ENCODE measurements at regions not wholly inside any gene's neighbourhood (a gene's known extent, or its start where the extent isn't known, plus 50 kb on each side); places are given as distances from the start of the nearest gene placed in this dataset.

DNA sequence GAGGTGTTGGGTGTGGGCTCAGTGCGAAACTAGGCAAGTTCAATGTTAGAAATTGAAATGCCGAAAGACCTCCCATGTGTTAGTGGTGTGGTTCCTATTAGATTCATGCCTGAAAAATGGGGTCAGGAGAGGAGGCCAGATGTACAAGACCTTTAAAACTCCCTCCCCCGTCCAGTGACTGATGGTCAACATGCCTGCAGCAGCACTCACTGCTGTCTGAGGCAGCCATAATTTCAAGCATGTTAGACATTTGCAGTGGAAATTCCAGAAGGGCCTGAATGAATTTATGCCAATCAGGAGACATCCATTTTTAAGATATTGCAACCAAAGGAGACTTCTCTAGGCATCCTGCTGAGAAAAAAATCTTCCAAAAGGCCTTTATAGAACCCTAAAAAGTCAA lies 426.9 kb upstream of the NBEA start:
- no peak for ATAC-seq (replicated peaks)
- no peak overlapping the region for H3K4me3 Mint-ChIP-seq
- H3K27me3 Mint-ChIP-seq, result no peaks in the 10 kb centered on the region
- H3K4me1 Mint-ChIP-seq, result no peaks in the 10 kb centered on the region
- H3K9me3 Mint-ChIP-seq, result peaks cover 7 to 8% of the 10 kb centered on the region in 2 donors
- H3K27ac Mint-ChIP-seq, result no peak overlapping the region
- no peak for DNase-seq
- no peaks in the 10 kb centered on the region for H3K36me3 Mint-ChIP-seq

- H3K27ac Mint-ChIP-seq, result no peak overlapping the region
- DNase-seq (no peak), ATAC-seq (replicated peaks) (no peak)
- no peaks in the 10 kb centered on the region for H3K36me3 Mint-ChIP-seq
- no peaks in the 10 kb centered on the region for H3K27me3 Mint-ChIP-seq
- no peaks in the 10 kb centered on the region for H3K4me1 Mint-ChIP-seq
- H3K4me3 Mint-ChIP-seq, result no peak overlapping the region
- peaks cover 0 to 3% of the 10 kb centered on the region in 2 donors for H3K9me3 Mint-ChIP-seq
These were observed 420.9 kb upstream of the NBEA start for GRCh38 chr13:34521171-34521570.

GRCh38 chr13:34522808-34523207 lies 419.3 kb upstream of the NBEA start:
- no peaks in the 10 kb centered on the region for H3K4me1 Mint-ChIP-seq
- no peak overlapping the region for H3K4me3 Mint-ChIP-seq
- no peaks in the 10 kb centered on the region for H3K27me3 Mint-ChIP-seq
- H3K27ac Mint-ChIP-seq, result no peak overlapping the region
- DNase-seq, result no peak
- ATAC-seq (replicated peaks), result no peak
- H3K36me3 Mint-ChIP-seq, result no peaks in the 10 kb centered on the region
- peaks cover 0 to 2% of the 10 kb centered on the region in 2 donors for H3K9me3 Mint-ChIP-seq

- ATAC-seq (replicated peaks), result no peak
- H3K4me1 Mint-ChIP-seq, result no peaks in the 10 kb centered on the region
These were observed 418.7 kb upstream of the NBEA start for GRCh38 chr13:34523406-34523805.

DNA sequence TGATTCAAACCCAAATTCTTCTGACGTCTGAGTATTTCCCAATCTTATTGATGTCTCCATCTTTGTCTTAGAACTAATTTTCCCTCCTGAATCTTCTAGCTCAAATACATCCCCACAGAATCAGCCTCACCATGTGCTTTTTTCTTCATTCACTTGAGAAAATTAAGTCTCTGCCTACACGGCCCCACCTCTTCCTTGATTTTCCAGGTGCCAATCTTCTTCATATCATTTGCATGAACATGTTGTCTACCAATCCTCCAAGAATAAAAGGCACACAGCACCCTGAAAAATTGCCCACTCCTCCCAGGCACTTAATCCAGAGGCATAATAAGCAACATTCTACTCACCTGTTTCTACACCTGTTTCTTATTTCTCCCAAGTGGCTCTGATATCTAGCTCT lies 408.1 kb upstream of the NBEA start:
- Mint-ChIP-seq H3K4me1 (no peaks in the 10 kb centered on the region), H3K9me3 (peaks cover 2 to 13% of the 10 kb centered on the region in 2 donors), H3K36me3 (no peaks in the 10 kb centered on the region), H3K4me3 (no peak overlapping the region), H3K27me3 (no peaks in the 10 kb centered on the region), H3K27ac (no peak overlapping the region)
- DNase-seq (no peak), ATAC-seq (replicated peaks) (no peak)

More at GRCh38 chr13:34523406-34523805, 418.7 kb upstream of the NBEA start:
- DNase-seq, result no peak
- H3K27ac Mint-ChIP-seq, result no peak overlapping the region
- no peak overlapping the region for H3K4me3 Mint-ChIP-seq
- H3K27me3 Mint-ChIP-seq, result no peaks in the 10 kb centered on the region
- peaks cover 0 to 2% of the 10 kb centered on the region in 2 donors for H3K9me3 Mint-ChIP-seq
- H3K36me3 Mint-ChIP-seq, result no peaks in the 10 kb centered on the region

DNA sequence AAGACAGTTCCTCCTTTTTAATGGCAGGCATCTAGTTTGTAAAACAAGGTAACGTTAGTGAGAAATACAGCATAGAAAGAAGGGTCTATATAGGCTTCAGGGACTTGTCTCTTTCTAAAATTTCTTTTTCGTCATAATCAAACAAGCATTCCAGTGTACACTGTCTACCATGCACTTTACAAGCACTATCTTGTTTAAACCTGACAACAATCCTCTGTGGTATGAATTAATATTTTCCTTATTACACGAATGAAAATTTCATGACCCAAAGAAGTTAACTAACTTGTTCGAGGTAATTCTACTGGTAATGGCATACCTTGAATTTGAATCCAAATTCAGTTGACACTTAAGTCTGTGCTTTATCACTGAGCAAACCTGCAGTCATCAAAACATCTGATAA lies 399.7 kb upstream of the NBEA start:
- DNase-seq (no peak), ATAC-seq (replicated peaks) (no peak)
- Mint-ChIP-seq H3K9me3 (peaks cover 0 to under 1% of the 10 kb centered on the region in 2 donors), H3K27me3 (no peaks in the 10 kb centered on the region), H3K36me3 (no peaks in the 10 kb centered on the region), H3K27ac (no peak overlapping the region), H3K4me1 (no peaks in the 10 kb centered on the region), H3K4me3 (no peak overlapping the region)

DNA sequence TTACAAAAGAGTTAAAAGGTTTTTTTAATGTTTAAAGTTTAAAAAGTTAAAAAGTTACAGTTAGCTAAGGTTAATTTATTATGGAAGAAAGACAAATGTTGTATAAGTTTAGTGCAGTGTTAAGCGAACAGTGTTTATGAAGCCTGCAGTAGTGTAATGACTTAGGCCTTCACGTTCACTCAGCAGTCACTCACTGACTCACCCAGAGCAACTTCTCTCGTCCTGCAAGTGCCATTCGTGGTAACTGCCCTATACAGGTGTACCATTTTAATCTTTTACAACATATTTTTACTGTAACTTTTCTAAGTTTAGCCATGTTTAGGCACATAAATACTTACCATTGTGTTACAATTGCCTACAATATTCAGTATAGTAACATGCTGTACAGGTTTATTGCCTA lies 398.2 kb upstream of the NBEA start:
- H3K27me3 Mint-ChIP-seq, result no peaks in the 10 kb centered on the region
- no peaks in the 10 kb centered on the region for H3K4me1 Mint-ChIP-seq
- H3K4me3 Mint-ChIP-seq, result no peak overlapping the region
- DNase-seq, result no peak
- no peak for ATAC-seq (replicated peaks)
- H3K27ac Mint-ChIP-seq, result no peak overlapping the region
- H3K36me3 Mint-ChIP-seq, result no peaks in the 10 kb centered on the region
- no peaks in the 10 kb centered on the region for H3K9me3 Mint-ChIP-seq

DNA sequence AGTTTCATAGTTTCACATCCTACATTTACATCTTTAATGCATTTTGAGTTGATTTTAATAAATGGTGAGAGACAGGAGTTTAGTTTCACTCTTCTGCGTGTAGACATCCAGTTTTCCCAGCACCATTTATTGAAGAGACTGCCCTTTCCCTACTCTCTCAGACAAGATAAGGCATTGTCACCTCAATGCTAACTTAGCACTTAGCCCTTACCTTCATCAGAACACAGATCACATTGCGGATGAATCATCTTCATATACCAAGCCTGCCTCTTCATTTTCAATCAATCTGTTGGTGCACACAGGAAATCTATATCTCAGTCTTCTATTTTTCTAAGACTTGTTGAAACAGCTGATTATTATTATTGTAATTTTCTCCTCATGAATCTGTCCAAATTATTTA lies 396.6 kb upstream of the NBEA start:
- ATAC-seq (replicated peaks), result no peak
- H3K27ac Mint-ChIP-seq, result no peak overlapping the region
- H3K4me1 Mint-ChIP-seq, result no peaks in the 10 kb centered on the region
- H3K4me3 Mint-ChIP-seq, result no peak overlapping the region
- H3K36me3 Mint-ChIP-seq, result no peaks in the 10 kb centered on the region
- DNase-seq, result no peak
- H3K27me3 Mint-ChIP-seq, result no peaks in the 10 kb centered on the region
- no peaks in the 10 kb centered on the region for H3K9me3 Mint-ChIP-seq

- no peak for ATAC-seq (replicated peaks)
- Mint-ChIP-seq H3K27me3 (no peaks in the 10 kb centered on the region), H3K9me3 (no peaks in the 10 kb centered on the region), H3K27ac (no peak overlapping the region), H3K36me3 (no peaks in the 10 kb centered on the region), H3K4me1 (no peaks in the 10 kb centered on the region), H3K4me3 (no peak overlapping the region)
- DNase-seq, result no peak
These were observed 395.5 kb upstream of the NBEA start for GRCh38 chr13:34546344-34547250.

DNA sequence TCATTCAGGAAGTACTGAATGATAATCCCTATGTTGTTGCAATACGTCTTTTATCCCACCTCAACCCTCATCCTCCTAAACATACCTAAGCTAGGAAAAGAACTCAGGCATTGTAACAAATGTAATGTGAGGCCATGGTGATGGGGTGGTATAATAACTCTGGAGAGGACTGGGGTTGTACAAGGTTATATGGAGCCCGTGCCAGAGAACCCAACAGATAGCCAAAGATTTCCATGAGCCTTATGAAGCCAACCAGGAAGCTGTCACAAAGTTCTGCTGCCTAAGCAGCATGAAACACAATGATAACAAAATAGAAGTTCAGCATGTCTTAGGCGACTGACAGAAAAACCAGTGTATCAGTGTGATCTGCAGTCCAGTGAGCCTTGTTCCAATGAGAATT lies 394.1 kb upstream of the NBEA start:
- H3K27ac Mint-ChIP-seq, result no peak overlapping the region
- H3K4me1 Mint-ChIP-seq, result no peaks in the 10 kb centered on the region
- H3K9me3 Mint-ChIP-seq, result no peaks in the 10 kb centered on the region
- DNase-seq (no peak), ATAC-seq (replicated peaks) (no peak)
- no peaks in the 10 kb centered on the region for H3K27me3 Mint-ChIP-seq
- no peaks in the 10 kb centered on the region for H3K36me3 Mint-ChIP-seq
- no peak overlapping the region for H3K4me3 Mint-ChIP-seq

DNA sequence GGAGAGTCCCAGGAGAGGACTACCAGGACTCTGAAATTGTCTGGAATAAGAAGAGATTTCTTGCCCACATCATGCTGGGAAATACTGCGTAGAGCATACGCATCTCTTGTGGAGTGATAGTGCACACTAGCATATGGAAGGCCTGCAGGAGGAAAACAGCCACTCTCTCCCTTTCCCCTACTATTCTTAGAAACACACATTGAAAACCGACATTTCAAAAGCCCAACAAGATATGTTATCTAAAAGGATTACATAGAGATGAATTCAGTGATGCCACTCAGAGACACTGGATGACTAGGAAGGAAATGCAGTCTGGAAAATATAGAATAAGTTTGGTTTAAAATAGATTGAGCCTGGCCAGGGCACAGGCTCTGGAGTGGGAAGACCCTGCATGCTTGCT lies 388.7 kb upstream of the NBEA start:
- H3K4me1 Mint-ChIP-seq, result no peaks in the 10 kb centered on the region
- no peaks in the 10 kb centered on the region for H3K36me3 Mint-ChIP-seq
- ATAC-seq (replicated peaks) (no peak), DNase-seq (no peak)
- no peak overlapping the region for H3K4me3 Mint-ChIP-seq
- H3K27ac Mint-ChIP-seq, result no peak overlapping the region
- no peaks in the 10 kb centered on the region for H3K27me3 Mint-ChIP-seq
- H3K9me3 Mint-ChIP-seq, result no peaks in the 10 kb centered on the region

- no peaks in the 10 kb centered on the region for H3K9me3 Mint-ChIP-seq
- no peaks in the 10 kb centered on the region for H3K4me1 Mint-ChIP-seq
- H3K4me3 Mint-ChIP-seq, result no peak overlapping the region
- no peak overlapping the region for H3K27ac Mint-ChIP-seq
- no peak for DNase-seq
- H3K36me3 Mint-ChIP-seq, result no peaks in the 10 kb centered on the region
- H3K27me3 Mint-ChIP-seq, result no peaks in the 10 kb centered on the region
- no peak for ATAC-seq (replicated peaks)
These were observed 386.1 kb upstream of the NBEA start for GRCh38 chr13:34555988-34556387.

GRCh38 chr13:34561033-34561432 lies 381.0 kb upstream of the NBEA start:
- ATAC-seq (replicated peaks) (no peak), DNase-seq (no peak)
- Mint-ChIP-seq H3K4me3 (no peak overlapping the region), H3K36me3 (no peaks in the 10 kb centered on the region), H3K27me3 (no peaks in the 10 kb centered on the region), H3K9me3 (peaks cover 0 to 2% of the 10 kb centered on the region in 2 donors), H3K27ac (no peak overlapping the region), H3K4me1 (no peaks in the 10 kb centered on the region)

DNA sequence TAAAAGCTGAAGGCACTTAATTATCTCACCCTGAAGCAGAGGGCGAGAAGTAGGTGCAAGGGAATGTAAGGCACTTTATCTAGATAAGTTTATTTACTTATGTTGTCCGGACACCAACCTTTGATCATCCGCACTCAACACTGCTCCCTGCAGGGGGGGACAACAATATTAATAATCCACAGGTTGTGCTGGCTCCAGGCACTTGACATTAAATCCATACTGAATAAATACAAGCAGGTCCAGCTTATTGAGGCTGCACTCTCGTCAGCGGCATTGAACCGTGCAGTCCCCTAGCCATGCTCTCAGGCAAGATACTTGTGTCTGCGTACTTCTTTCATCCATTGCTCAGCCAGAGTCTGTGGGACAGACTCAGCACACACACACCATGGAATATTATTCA lies 374.5 kb upstream of the NBEA start:
- H3K4me1 Mint-ChIP-seq, result no peaks in the 10 kb centered on the region
- H3K4me3 Mint-ChIP-seq, result no peak overlapping the region
- H3K9me3 Mint-ChIP-seq, result peaks cover 0 to 5% of the 10 kb centered on the region in 2 donors
- no peak for ATAC-seq (replicated peaks)
- no peaks in the 10 kb centered on the region for H3K27me3 Mint-ChIP-seq
- no peak overlapping the region for H3K27ac Mint-ChIP-seq
- no peak for DNase-seq
- H3K36me3 Mint-ChIP-seq, result no peaks in the 10 kb centered on the region

DNA sequence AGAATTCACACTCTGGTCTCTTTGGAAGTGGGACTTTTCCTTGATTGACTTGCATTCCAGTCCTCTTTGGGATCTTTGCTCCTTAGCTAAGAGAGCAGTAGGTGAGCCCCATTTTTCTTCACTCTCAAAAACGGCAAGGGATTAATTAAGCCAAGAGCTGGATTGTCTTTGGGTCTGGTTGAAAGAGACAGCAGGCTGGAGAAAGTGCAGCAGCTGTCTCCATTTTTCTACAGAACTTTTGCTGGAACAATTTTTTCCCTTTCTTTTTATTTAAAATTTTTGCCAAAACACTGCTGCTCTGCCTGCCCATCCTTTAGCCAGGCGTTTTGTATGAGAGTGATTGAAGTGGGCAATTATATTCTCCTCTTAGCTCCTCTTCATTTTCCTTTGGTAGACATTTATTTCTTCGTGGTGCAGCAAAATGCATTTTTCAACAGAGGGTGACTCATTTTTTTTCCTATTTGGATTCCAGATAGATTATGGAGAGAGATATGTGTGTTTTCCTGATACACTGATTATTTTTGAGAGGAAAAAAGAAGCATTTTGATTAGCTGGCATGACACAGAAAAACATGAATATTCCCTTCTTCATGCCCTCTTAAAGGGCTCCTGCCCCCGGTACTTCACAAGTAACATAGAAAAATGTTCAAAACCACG lies 371.2 kb upstream of the NBEA start:
- peaks cover 0 to 4% of the 10 kb centered on the region in 2 donors for H3K9me3 Mint-ChIP-seq
- ATAC-seq (replicated peaks), result no peak
- H3K4me3 Mint-ChIP-seq, result no peak overlapping the region
- no peaks in the 10 kb centered on the region for H3K36me3 Mint-ChIP-seq
- DNase-seq, result no peak
- H3K4me1 Mint-ChIP-seq, result no peaks in the 10 kb centered on the region
- H3K27ac Mint-ChIP-seq, result no peak overlapping the region
- no peaks in the 10 kb centered on the region for H3K27me3 Mint-ChIP-seq
